HepG2 (cell line): ENCODE measurements at regions not wholly inside any gene's neighbourhood (a gene's known extent, or its start where the extent isn't known, plus 50 kb on each side); places are given as distances from the start of the nearest gene placed in this dataset.

Experiments
- ATAC-seq: fragments of 200-7000 bp; cut with Tn5 transposase; 3 replicates; pipeline ENCODE4 v1.9.1; 2020; ENCODE audit warnings: mild to moderate bottlenecking, moderate library complexity
- BruUV-seq: library from RNA; stranded (reverse); fragments of 400-500 nt; replicated peaks from 2 replicates; lab custom pipeline; 2021; lab: Mats Ljungman, UMichigan
- CTCF ChIA-PET: fragments of 300-600 bp; formaldehyde crosslinking; extraction: SDS; loops from one replicate; lab custom pipeline; 2021; ENCODE audit warnings: low total read pairs, inconsistent platforms, low intra/inter-chr PET ratio; lab: Yijun Ruan, JAX
- POLR2A ChIA-PET: fragments of 350-600 bp; sonication (Branson Sonifier 250); formaldehyde crosslinking; loops from one replicate; lab custom pipeline; 2020; ENCODE audit warnings: antibody characterized with exemption, inconsistent platforms; lab: Yijun Ruan, JAX
- DNase-seq: peaks from one replicate; pipeline ENCODE4 v3.0.0-alpha.2; 2015; ENCODE audit warnings: low spot score
- FAIRE-seq: peaks from 3 replicates; lab custom pipeline; 2011; peaks lifted over from hg19 to GRCh38; lab: Jason Lieb, UNC
- H2AFZ ChIP-seq: one replicate; pipeline ENCODE4 v1.6.1; 2011; ENCODE audit warnings: low read length, inconsistent platforms
- H3K27ac ChIP-seq: fragments of 300-600 bp; 3 replicates; pipeline ENCODE4 v1.8.0; 2011; ENCODE audit warnings: mixed run types, mild to moderate bottlenecking, mixed read lengths, low read length, inconsistent platforms; ENCODE audit not compliant: insufficient read depth; ENCODE audit errors: extremely low read length
- H3K27me3 ChIP-seq, 2 experiments: fragments of 200-600 bp in 1 of 2; 2 replicates in 1 of 2; 3 replicates in 1 of 2; pipeline versions ENCODE4 v1.6.0 to v1.8.0; 2011; ENCODE audit warnings: low read length in 2 of 2, mild to moderate bottlenecking in 2 of 2, moderate library complexity in 2 of 2, inconsistent platforms in 1 of 2; ENCODE audit not compliant: insufficient read depth in 2 of 2, control insufficient read depth in 1 of 2
- H3K36me3 ChIP-seq, 2 experiments: fragments of 200-600 bp in 1 of 2; replicated peaks in 1 of 2; 2 replicates in 1 of 2; 3 replicates in 1 of 2; pipeline versions ENCODE4 v1.5.1 to v1.8.0; 2011; ENCODE audit warnings: low read length in 2 of 2, inconsistent platforms in 1 of 2; ENCODE audit not compliant: insufficient read depth in 2 of 2, control insufficient read depth in 1 of 2
- H3K4me1 ChIP-seq: 2 replicates; pipeline ENCODE4 v1.5.1; 2012; ENCODE audit warnings: low read length, inconsistent platforms; ENCODE audit not compliant: insufficient read depth
- H3K4me2 ChIP-seq: 2 replicates; pipeline ENCODE4 v1.6.0; 2011; ENCODE audit warnings: low read depth, low read length, inconsistent platforms
- H3K4me3 ChIP-seq, 3 experiments: fragments of 200-600 bp in 1 of 3; sonication (generic), shearing (Covaris generic) in 1 of 3; replicated peaks in 1 of 3; 2 replicates each; pipeline ENCODE4 v1.5.1; 2011 to 2016; ENCODE audit warnings: low read length in 3 of 3, inconsistent platforms in 2 of 3, low read depth in 2 of 3, mild to moderate bottlenecking in 2 of 3, control low read depth in 1 of 3, mixed read lengths in 1 of 3; ENCODE audit not compliant: insufficient read depth in 1 of 3
- H3K79me2 ChIP-seq: one replicate; pipeline ENCODE4 v1.6.1; 2011; ENCODE audit warnings: low read length, inconsistent platforms; ENCODE audit not compliant: insufficient read depth
- H3K9ac ChIP-seq: 2 replicates; pipeline ENCODE4 v1.6.0; 2011; ENCODE audit warnings: mild to moderate bottlenecking, low read depth, low read length, inconsistent platforms; ENCODE audit not compliant: insufficient read depth
- H3K9me3 ChIP-seq: 2 replicates; pipeline ENCODE4 v1.5.1; 2012; ENCODE audit warnings: mild to moderate bottlenecking, low read length
- H4K20me1 ChIP-seq: 2 replicates; pipeline ENCODE4 v1.6.0; 2011; ENCODE audit warnings: inconsistent platforms, mild to moderate bottlenecking, low read length, moderate library complexity; ENCODE audit not compliant: insufficient read depth
- BCL6 ChIP-seq: IDR thresholded peaks from 2 replicates; pipeline ENCODE4 v1.6.1; 2016; ENCODE audit warnings: missing genetic modification reagents, missing compliant biosample characterization
- BRD4 ChIP-seq: sonication (generic); formaldehyde crosslinking; IDR thresholded peaks from 2 replicates; pipeline ENCODE4 v1.4.0; 2020; ENCODE audit warnings: missing genetic modification reagents
- CC2D1A ChIP-seq: sonication (generic); formaldehyde crosslinking; IDR thresholded peaks from 2 replicates; pipeline ENCODE4 v1.8.1; 2023; ENCODE audit warnings: mild to moderate bottlenecking, missing genetic modification reagents
- NFKBIZ ChIP-seq: IDR thresholded peaks from 2 replicates; pipeline ENCODE4 v1.6.1; 2018; ENCODE audit warnings: missing genetic modification reagents, missing compliant biosample characterization
- RBFOX2 ChIP-seq: fragments of 200-400 bp; formaldehyde crosslinking; IDR thresholded peaks from 2 replicates; pipeline ENCODE4 v1.6.1; 2017; ENCODE audit warnings: low read depth, mild to moderate bottlenecking, low read length
- TEAD3 ChIP-seq: optimal IDR thresholded peaks from 2 replicates; pipeline ENCODE3; 2016; ENCODE audit warnings: borderline replicate concordance
- ZFY ChIP-seq: sonication (generic); formaldehyde crosslinking; IDR thresholded peaks from 2 replicates; pipeline ENCODE4 v1.4.0; 2020; ENCODE audit warnings: missing genetic modification reagents
- ZNF10 ChIP-seq: sonication (generic); formaldehyde crosslinking; IDR thresholded peaks from 2 replicates; pipeline ENCODE4 v1.4.0; 2020; ENCODE audit warnings: mild to moderate bottlenecking, low read depth, missing genetic modification reagents, borderline replicate concordance
- ZNF501 ChIP-seq: sonication (generic); formaldehyde crosslinking; IDR thresholded peaks from 2 replicates; pipeline ENCODE4 v1.5.1; 2020; ENCODE audit warnings: mild to moderate bottlenecking, moderate library complexity, missing genetic modification reagents
- WGBS: methylation state at CpG from one replicate; pipeline ENCODE4 v1.1.6; 2017; ENCODE audit warnings: low lambda C conversion rate; 5-methylcytosine and 5-hydroxymethylcytosine counted together
- in situ Hi-C: cut with HindIII; loops from 2 replicates; pipeline ENCODE4 v1.10.0; 2017; ENCODE audit warnings: low pct_unique_long_range_greater_than_20kb; ENCODE audit not compliant: extremely low pct_ligation_motif_present
- intact Hi-C: fragments of 100-400 bp; cut with micrococcal nuclease; formaldehyde crosslinking; loops from one replicate; pipeline ENCODE4 v1.10.0; 2022; ENCODE audit not compliant: unreplicated experiment
- TF ChIP-seq, protein P1 (sequence below): IDR thresholded peaks from 2 replicates; pipeline ENCODE4 v1.6.1; 2016; ENCODE audit warnings: missing biosample characterization, missing genetic modification reagents, low read depth
- TF ChIP-seq, protein P2 (sequence below): sonication (generic); formaldehyde crosslinking; IDR thresholded peaks from 2 replicates; pipeline ENCODE4 v1.5.1; 2020; ENCODE audit warnings: mild to moderate bottlenecking, missing genetic modification reagents, moderate library complexity

DNA sequence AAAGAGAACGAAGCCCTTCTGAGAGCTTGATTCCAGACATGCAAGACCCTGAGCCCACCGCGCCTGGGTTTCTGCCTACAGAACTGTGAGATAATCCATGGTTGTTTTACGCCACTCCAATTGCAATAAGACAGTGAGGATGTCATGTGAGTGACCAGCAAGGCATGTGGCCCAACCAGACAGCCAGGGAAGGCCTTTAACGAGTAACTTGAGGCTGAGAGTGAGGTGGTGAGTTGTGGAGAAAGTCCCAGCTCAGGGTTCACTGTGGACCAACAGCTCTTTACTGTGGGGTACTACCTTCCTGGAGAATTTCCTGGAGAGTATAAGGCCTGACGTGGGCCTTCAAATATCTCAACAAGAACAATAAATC, 153.9 kb downstream of the ETS2 start:
- intact Hi-C loops = no loop called here
- Histone ChIP-seq H3K4me2 (peak overlapping the region; percentile 44), H3K27ac (peak overlapping the region; percentile 55), H3K9ac (peak overlapping the region; percentile 32; the same call in 1 of the 2 replicates), H3K79me2 (no peaks in the 10 kb centered on the region), H3K4me1 (peaks cover 70% of the 10 kb centered on the region), H3K4me3 (peak overlapping the region in 1 of 3 experiments; percentile 36; a peak in 1 of 6 replicates), H3K36me3 (no peaks in the 10 kb centered on the region), H2AFZ (no peak overlapping the region), H3K27me3 (no peaks in the 10 kb centered on the region), H4K20me1 (no peaks in the 10 kb centered on the region), H3K9me3 (peaks cover 6% of the 10 kb centered on the region; the same call in 1 of the 2 replicates)
- DNase-seq (no peak), FAIRE-seq (no peak), ATAC-seq (no peak)
- ChIA-PET CTCF (no interaction called here), POLR2A (interaction anchor here (0.6 to 1.8 kb wide), 7 partner anchors 31 to 353 kb away, joined by 4 to 9 read pairs (median 6); no protein-coding TSS in a partner anchor)
- TF ChIP-seq, protein P1, sequence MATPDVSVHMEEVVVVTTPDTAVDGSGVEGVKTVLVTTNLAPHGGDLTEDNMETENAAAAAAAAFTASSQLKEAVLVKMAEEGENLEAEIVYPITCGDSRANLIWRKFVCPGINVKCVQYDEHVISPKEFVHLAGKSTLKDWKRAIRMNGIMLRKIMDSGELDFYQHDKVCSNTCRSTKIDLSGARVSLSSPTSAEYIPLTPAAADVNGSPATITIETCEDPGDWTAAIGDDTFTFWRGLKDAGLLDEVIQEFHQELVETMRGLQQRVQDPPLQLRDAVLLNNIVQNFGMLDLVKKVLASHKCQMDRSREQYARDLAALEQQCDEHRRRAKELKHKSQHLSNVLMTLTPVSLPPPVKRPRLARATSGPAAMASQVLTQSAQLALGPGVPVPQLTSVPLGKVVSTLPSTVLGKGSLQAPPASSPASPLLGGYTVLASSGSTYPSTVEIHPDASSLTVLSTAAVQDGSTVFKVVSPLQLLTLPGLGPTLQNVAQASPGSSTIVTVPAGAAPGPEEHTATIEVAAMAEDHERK = no peak
- no peak for TF ChIP-seq BRD4 (CRISPR knock-in tag)
- 0 out of 2 replicates have a peak, but pooled peaks have one; percentile 20 for TF ChIP-seq ZFY (CRISPR knock-in tag)
- 0 out of 2 replicates have a peak, but pooled peaks have one; percentile 9 for TF ChIP-seq BCL6 (CRISPR knock-in tag)
- 0 out of 2 replicates have a peak, but pooled peaks have one; percentile 61 for TF ChIP-seq RBFOX2
- no peak for TF ChIP-seq CC2D1A (CRISPR knock-in tag)
- TF ChIP-seq ZNF10 (CRISPR knock-in tag) = no peak
- TF ChIP-seq ZNF501 (CRISPR knock-in tag) = 0 out of 2 replicates have a peak, but pooled peaks have one; percentile 38
- TF ChIP-seq, protein P2, sequence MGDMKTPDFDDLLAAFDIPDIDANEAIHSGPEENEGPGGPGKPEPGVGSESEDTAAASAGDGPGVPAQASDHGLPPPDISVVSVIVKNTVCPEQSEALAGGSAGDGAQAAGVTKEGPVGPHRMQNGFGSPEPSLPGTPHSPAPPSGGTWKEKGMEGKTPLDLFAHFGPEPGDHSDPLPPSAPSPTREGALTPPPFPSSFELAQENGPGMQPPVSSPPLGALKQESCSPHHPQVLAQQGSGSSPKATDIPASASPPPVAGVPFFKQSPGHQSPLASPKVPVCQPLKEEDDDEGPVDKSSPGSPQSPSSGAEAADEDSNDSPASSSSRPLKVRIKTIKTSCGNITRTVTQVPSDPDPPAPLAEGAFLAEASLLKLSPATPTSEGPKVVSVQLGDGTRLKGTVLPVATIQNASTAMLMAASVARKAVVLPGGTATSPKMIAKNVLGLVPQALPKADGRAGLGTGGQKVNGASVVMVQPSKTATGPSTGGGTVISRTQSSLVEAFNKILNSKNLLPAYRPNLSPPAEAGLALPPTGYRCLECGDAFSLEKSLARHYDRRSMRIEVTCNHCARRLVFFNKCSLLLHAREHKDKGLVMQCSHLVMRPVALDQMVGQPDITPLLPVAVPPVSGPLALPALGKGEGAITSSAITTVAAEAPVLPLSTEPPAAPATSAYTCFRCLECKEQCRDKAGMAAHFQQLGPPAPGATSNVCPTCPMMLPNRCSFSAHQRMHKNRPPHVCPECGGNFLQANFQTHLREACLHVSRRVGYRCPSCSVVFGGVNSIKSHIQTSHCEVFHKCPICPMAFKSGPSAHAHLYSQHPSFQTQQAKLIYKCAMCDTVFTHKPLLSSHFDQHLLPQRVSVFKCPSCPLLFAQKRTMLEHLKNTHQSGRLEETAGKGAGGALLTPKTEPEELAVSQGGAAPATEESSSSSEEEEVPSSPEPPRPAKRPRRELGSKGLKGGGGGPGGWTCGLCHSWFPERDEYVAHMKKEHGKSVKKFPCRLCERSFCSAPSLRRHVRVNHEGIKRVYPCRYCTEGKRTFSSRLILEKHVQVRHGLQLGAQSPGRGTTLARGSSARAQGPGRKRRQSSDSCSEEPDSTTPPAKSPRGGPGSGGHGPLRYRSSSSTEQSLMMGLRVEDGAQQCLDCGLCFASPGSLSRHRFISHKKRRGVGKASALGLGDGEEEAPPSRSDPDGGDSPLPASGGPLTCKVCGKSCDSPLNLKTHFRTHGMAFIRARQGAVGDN (CRISPR knock-in tag) = peak; percentile 41
- TF ChIP-seq NFKBIZ (CRISPR knock-in tag) = no peak
- no peak for TF ChIP-seq TEAD3
- in situ Hi-C loops = no loop called here
- TSS peak; percentile 95 for BruUV-seq
- WGBS = 90% methylated on average over 6 of the region's 6 CpGs
